Mesendoderm (in vitro differentiated cells): ENCODE measurements at regions not wholly inside any gene's neighbourhood (a gene's known extent, or its start where the extent isn't known, plus 50 kb on each side); places are given as distances from the start of the nearest gene placed in this dataset.

Experiments
- DNase-seq: peaks from one replicate; pipeline ENCODE4 v3.0.0; 2013
- H2AK5ac ChIP-seq: 2 replicates; pipeline ENCODE4 v1.6.1; 2013; ENCODE audit warnings: low read length, inconsistent platforms
- H2BK120ac ChIP-seq: 2 replicates; pipeline ENCODE4 v1.6.1; 2013; ENCODE audit warnings: low read depth, mild to moderate bottlenecking, low read length, moderate library complexity, mixed read lengths
- H2BK15ac ChIP-seq: replicated peaks from 2 replicates; pipeline ENCODE4 v1.6.1; 2013; ENCODE audit warnings: low read depth, mild to moderate bottlenecking, moderate library complexity
- H2BK5ac ChIP-seq: 2 replicates; pipeline ENCODE4 v1.6.1; 2013; ENCODE audit warnings: low read length, inconsistent platforms
- H3K18ac ChIP-seq: 2 replicates; pipeline ENCODE4 v1.6.1; 2013; ENCODE audit warnings: mild to moderate bottlenecking, low read length, mixed read lengths
- H3K23ac ChIP-seq: one replicate; pipeline ENCODE4 v1.6.1; 2013; ENCODE audit warnings: low read length
- H3K27ac ChIP-seq: 2 replicates; pipeline ENCODE4 v1.5.1; 2013; ENCODE audit warnings: low read depth, mild to moderate bottlenecking, inconsistent platforms, low read length, moderate library complexity
- H3K27me3 ChIP-seq: 2 replicates; pipeline ENCODE4 v1.6.1; 2013; ENCODE audit warnings: low read length, control low read depth, mild to moderate bottlenecking, inconsistent platforms; ENCODE audit not compliant: insufficient read depth, poor library complexity
- H3K36me3 ChIP-seq: 2 replicates; pipeline ENCODE4 v1.6.1; 2013; ENCODE audit warnings: low read length, inconsistent platforms; ENCODE audit not compliant: control insufficient read depth, insufficient read depth
- H3K4ac ChIP-seq: one replicate; pipeline ENCODE4 v1.6.1; 2013; ENCODE audit warnings: low read depth, mild to moderate bottlenecking, low read length, moderate library complexity
- H3K4me1 ChIP-seq: 2 replicates; pipeline ENCODE4 v1.6.1; 2013; ENCODE audit warnings: low read depth, low read length, inconsistent platforms; ENCODE audit not compliant: control insufficient read depth
- H3K4me2 ChIP-seq: 2 replicates; pipeline ENCODE4 v1.6.1; 2013; ENCODE audit warnings: low read length
- H3K4me3 ChIP-seq: 2 replicates; pipeline ENCODE4 v1.5.1; 2013; ENCODE audit warnings: mild to moderate bottlenecking, low read length
- H3K56ac ChIP-seq: one replicate; pipeline ENCODE4 v1.6.1; 2013; ENCODE audit warnings: low read length
- H3K79me1 ChIP-seq: 2 replicates; pipeline ENCODE4 v1.6.1; 2013; ENCODE audit warnings: low read length, inconsistent platforms
- H3K79me2 ChIP-seq: 2 replicates; pipeline ENCODE4 v1.6.1; 2013; ENCODE audit warnings: mild to moderate bottlenecking, low read length; ENCODE audit not compliant: control insufficient read depth, insufficient read depth
- H3K9ac ChIP-seq: 2 replicates; pipeline ENCODE4 v1.6.1; 2013; ENCODE audit warnings: low read length, inconsistent platforms
- H4K5ac ChIP-seq: one replicate; pipeline ENCODE4 v1.6.1; 2013; ENCODE audit warnings: low read length
- H4K8ac ChIP-seq: one replicate; pipeline ENCODE4 v1.6.1; 2013; ENCODE audit warnings: low read depth, mild to moderate bottlenecking, control low read depth, low read length, moderate library complexity
- WGBS: extraction: QIAGEN DNeasy Blood & Tissue Kit; methylation state at CpG from one replicate; pipeline ENCODE4 v1.1.7; 2013; ENCODE audit warnings: low lambda C conversion rate, missing lambda C conversion rate; ENCODE audit not compliant: insufficient coverage; ENCODE audit errors: extremely low coverage; 5-methylcytosine and 5-hydroxymethylcytosine counted together

- Histone ChIP-seq H4K8ac (no peak overlapping the region), H3K27me3 (no peaks in the 10 kb centered on the region), H2BK120ac (no peak overlapping the region), H3K9ac (no peak overlapping the region), H3K79me1 (no peaks in the 10 kb centered on the region), H3K4me1 (no peaks in the 10 kb centered on the region), H3K27ac (no peak overlapping the region), H3K4ac (no peak overlapping the region), H3K4me3 (no peak overlapping the region), H3K79me2 (no peaks in the 10 kb centered on the region), H2AK5ac (no peak overlapping the region), H3K18ac (no peak overlapping the region), H4K5ac (no peak overlapping the region), H2BK5ac (no peak overlapping the region), H3K23ac (no peak overlapping the region), H3K56ac (no peak overlapping the region), H3K36me3 (no peaks in the 10 kb centered on the region), H3K4me2 (no peak overlapping the region), H2BK15ac (no peak overlapping the region)
- no peak for DNase-seq
- no CpG with 5 or more reads among the region's 5 CpGs for WGBS
Observed at GRCh38 chr18:38481576-38481975, 916.0 kb upstream of the CELF4 start.

GRCh38 chr18:38475686-38476085 lies 910.1 kb upstream of the CELF4 start:
- Histone ChIP-seq H4K8ac (no peak overlapping the region), H3K4ac (no peak overlapping the region), H3K56ac (no peak overlapping the region), H3K4me2 (no peak overlapping the region), H3K23ac (no peak overlapping the region), H4K5ac (no peak overlapping the region), H3K27me3 (no peaks in the 10 kb centered on the region), H3K9ac (no peak overlapping the region), H2BK120ac (no peak overlapping the region), H3K36me3 (no peaks in the 10 kb centered on the region), H2BK5ac (no peak overlapping the region), H2BK15ac (no peak overlapping the region), H3K79me2 (no peaks in the 10 kb centered on the region), H3K27ac (no peak overlapping the region), H3K4me1 (no peaks in the 10 kb centered on the region), H3K4me3 (no peak overlapping the region), H3K18ac (no peak overlapping the region), H3K79me1 (no peaks in the 10 kb centered on the region), H2AK5ac (no peak overlapping the region)
- no CpG with 5 or more reads among the region's 2 CpGs for WGBS
- DNase-seq: no peak

- DNase-seq: no peak
- Histone ChIP-seq H3K4ac (no peak overlapping the region), H4K5ac (no peak overlapping the region), H4K8ac (no peak overlapping the region), H3K4me1 (no peaks in the 10 kb centered on the region), H3K27me3 (no peaks in the 10 kb centered on the region), H3K79me2 (no peaks in the 10 kb centered on the region), H3K4me2 (no peak overlapping the region), H3K18ac (no peak overlapping the region), H3K27ac (no peak overlapping the region), H3K4me3 (no peak overlapping the region), H3K56ac (no peak overlapping the region), H3K36me3 (no peaks in the 10 kb centered on the region), H2BK120ac (no peak overlapping the region), H2BK15ac (no peak overlapping the region), H3K23ac (no peak overlapping the region), H2AK5ac (no peak overlapping the region), H3K9ac (no peak overlapping the region), H2BK5ac (no peak overlapping the region), H3K79me1 (no peaks in the 10 kb centered on the region)
- WGBS: no CpG with 5 or more reads among the region's 2 CpGs
Observed at GRCh38 chr18:38473535-38473934, 907.9 kb upstream of the CELF4 start.

- Histone ChIP-seq H3K79me1 (no peaks in the 10 kb centered on the region), H3K27ac (no peak overlapping the region), H3K18ac (no peak overlapping the region), H2BK120ac (no peak overlapping the region), H3K4me2 (no peak overlapping the region), H4K5ac (no peak overlapping the region), H3K4me1 (no peaks in the 10 kb centered on the region), H2AK5ac (no peak overlapping the region), H3K23ac (no peak overlapping the region), H3K27me3 (no peaks in the 10 kb centered on the region), H3K4ac (no peak overlapping the region), H3K9ac (no peak overlapping the region), H2BK5ac (no peak overlapping the region), H3K36me3 (no peaks in the 10 kb centered on the region), H2BK15ac (no peak overlapping the region), H3K79me2 (no peaks in the 10 kb centered on the region), H4K8ac (no peak overlapping the region), H3K4me3 (no peak overlapping the region), H3K56ac (no peak overlapping the region)
- DNase-seq: no peak
Observed at GRCh38 chr18:38470421-38470820, 904.8 kb upstream of the CELF4 start.

- no peaks in the 10 kb centered on the region for H3K79me2 ChIP-seq
- no peak overlapping the region for H3K56ac ChIP-seq
- H3K4ac ChIP-seq: no peak overlapping the region
- no peak overlapping the region for H2BK5ac ChIP-seq
- H3K27ac ChIP-seq: no peak overlapping the region
- no CpG with 5 or more reads among the region's 2 CpGs for WGBS
- H3K9ac ChIP-seq: no peak overlapping the region
- H3K18ac ChIP-seq: no peak overlapping the region
- no peaks in the 10 kb centered on the region for H3K79me1 ChIP-seq
- H3K27me3 ChIP-seq: no peaks in the 10 kb centered on the region
- H2BK15ac ChIP-seq: no peak overlapping the region
- no peak overlapping the region for H3K4me2 ChIP-seq
- no peak overlapping the region for H4K8ac ChIP-seq
- no peak overlapping the region for H4K5ac ChIP-seq
- no peaks in the 10 kb centered on the region for H3K4me1 ChIP-seq
- H3K23ac ChIP-seq: no peak overlapping the region
- H2BK120ac ChIP-seq: no peak overlapping the region
- H3K36me3 ChIP-seq: no peaks in the 10 kb centered on the region
- no peak overlapping the region for H2AK5ac ChIP-seq
- no peak overlapping the region for H3K4me3 ChIP-seq
- DNase-seq: no peak
Observed at GRCh38 chr18:38466426-38466825, 900.8 kb upstream of the CELF4 start.

GRCh38 chr18:38464024-38464423 lies 898.4 kb upstream of the CELF4 start:
- no peak overlapping the region for H3K23ac ChIP-seq
- no peak overlapping the region for H3K4me2 ChIP-seq
- no peak overlapping the region for H4K8ac ChIP-seq
- H3K9ac ChIP-seq: no peak overlapping the region
- WGBS: no CpG with 5 or more reads among the region's 1 CpG
- no peaks in the 10 kb centered on the region for H3K79me2 ChIP-seq
- no peak overlapping the region for H3K18ac ChIP-seq
- no peaks in the 10 kb centered on the region for H3K4me1 ChIP-seq
- no peak overlapping the region for H3K4ac ChIP-seq
- H2BK120ac ChIP-seq: no peak overlapping the region
- no peak overlapping the region for H2BK5ac ChIP-seq
- no peak for DNase-seq
- no peak overlapping the region for H2AK5ac ChIP-seq
- no peak overlapping the region for H3K4me3 ChIP-seq
- no peaks in the 10 kb centered on the region for H3K27me3 ChIP-seq
- H3K36me3 ChIP-seq: no peaks in the 10 kb centered on the region
- no peak overlapping the region for H2BK15ac ChIP-seq
- no peak overlapping the region for H3K27ac ChIP-seq
- no peak overlapping the region for H4K5ac ChIP-seq
- H3K56ac ChIP-seq: no peak overlapping the region
- H3K79me1 ChIP-seq: no peaks in the 10 kb centered on the region
